Panc1 (cell line): ENCODE measurements at regions not wholly inside any gene's neighbourhood (a gene's known extent, or its start where the extent isn't known, plus 50 kb on each side); places are given as distances from the start of the nearest gene placed in this dataset.
"Not testable (repeated sequence)": the region's sequence is repeated elsewhere in the genome, so short reads cannot be mapped to it uniquely, and the experiment has no call there.

Experiments
- ATAC-seq: fragments of 200-7000 bp; cut with Tn5 transposase; 2 replicates; pipeline ENCODE4 v1.9.1; 2020; ENCODE audit warnings: mild to moderate bottlenecking, moderate library complexity
- BruUV-seq: library from RNA; stranded (reverse); fragments of 400-500 nt; replicated peaks from 2 replicates; lab custom pipeline; 2021; lab: Mats Ljungman, UMichigan
- CTCF ChIA-PET: fragments of 300-600 bp; sonication (Branson Sonifier 250); formaldehyde crosslinking; loops from one replicate; lab custom pipeline; 2022; ENCODE audit warnings: antibody characterized with exemption; lab: Charles Lee
- POLR2A ChIA-PET: fragments of 300-600 bp; sonication (Branson Sonifier 250); formaldehyde crosslinking; loops from one replicate; lab custom pipeline; 2022; ENCODE audit warnings: antibody characterized with exemption; lab: Charles Lee
- DNase-seq: peaks from one replicate; pipeline ENCODE4 v3.0.0-alpha.2; 2010; ENCODE audit warnings: low read depth, low spot score
- H3K27ac ChIP-seq: 2 replicates; pipeline ENCODE4 v1.5.1; 2011; ENCODE audit warnings: mild to moderate bottlenecking, low read length, inconsistent platforms
- H3K27me3 ChIP-seq: fragments of 200-500 bp; sonication (Bioruptor generic); 2 replicates; pipeline ENCODE4 v1.6.0; 2014; ENCODE audit warnings: low read length, inconsistent platforms; ENCODE audit not compliant: control insufficient read depth, insufficient read depth
- H3K36me3 ChIP-seq: fragments of 200-500 bp; sonication (Bioruptor generic); 2 replicates; pipeline ENCODE4 v1.5.1; 2014; ENCODE audit warnings: inconsistent platforms, mild to moderate bottlenecking, low read length, moderate library complexity; ENCODE audit not compliant: control insufficient read depth, insufficient read depth
- H3K4me1 ChIP-seq: 2 replicates; pipeline ENCODE4 v1.5.1; 2011; ENCODE audit warnings: inconsistent platforms, mild to moderate bottlenecking, low read length, moderate library complexity; ENCODE audit not compliant: control insufficient read depth, insufficient read depth
- H3K4me3 ChIP-seq, 2 experiments: 2 replicates each; pipeline ENCODE4 v1.5.1; 2011 to 2012; ENCODE audit warnings: low read depth in 2 of 2, low read length in 2 of 2, mild to moderate bottlenecking in 2 of 2, inconsistent platforms in 1 of 2, moderate library complexity in 1 of 2
- H3K9me3 ChIP-seq: fragments of 200-500 bp; sonication (Bioruptor generic); 2 replicates; pipeline ENCODE4 v1.5.1; 2014; ENCODE audit warnings: low read depth, mild to moderate bottlenecking, inconsistent platforms, low read length, moderate library complexity; ENCODE audit not compliant: control insufficient read depth, insufficient read depth
- CTCF ChIP-seq: fragments of 450-650 bp; IDR thresholded peaks from 2 replicates; pipeline ENCODE4 v1.5.1; 2017; ENCODE audit warnings: mild to moderate bottlenecking
- POLR2AphosphoS5 ChIP-seq: IDR thresholded peaks from 2 replicates; pipeline ENCODE4 v1.6.1; 2012; ENCODE audit warnings: mild to moderate bottlenecking, low read depth, low read length, moderate library complexity
- REST ChIP-seq, 2 experiments: IDR thresholded peaks; 2 replicates each; pipeline ENCODE4 v1.6.1; 2011 to 2012; ENCODE audit warnings: low read depth in 2 of 2, control low read depth in 1 of 2, low read length in 1 of 2, mild to moderate bottlenecking in 1 of 2, moderate library complexity in 1 of 2; ENCODE audit not compliant: insufficient read depth in 1 of 2
- SIN3A ChIP-seq: IDR thresholded peaks from 2 replicates; pipeline ENCODE4 v1.6.1; 2012; ENCODE audit warnings: low read depth, mild to moderate bottlenecking, low read length, moderate library complexity, borderline replicate concordance; ENCODE audit not compliant: insufficient read depth
- TCF7L2 ChIP-seq: IDR thresholded peaks from 2 replicates; pipeline ENCODE4 v1.6.1; 2011; ENCODE audit warnings: mild to moderate bottlenecking, low read depth, low read length, inconsistent platforms
- in situ Hi-C: cut with HindIII; loops from 2 replicates; pipeline ENCODE4 v1.10.0; 2016; ENCODE audit warnings: low sequenced_read_pairs, low pct_unique_long_range_greater_than_20kb
- intact Hi-C: fragments of 100-400 bp; cut with micrococcal nuclease; formaldehyde crosslinking; loops from one replicate; pipeline ENCODE4 v1.10.0; 2022; ENCODE audit not compliant: unreplicated experiment

- no peak for DNase-seq
- POLR2A ChIA-PET: no interaction called here
- TF ChIP-seq CTCF: no peak
- no peak for TF ChIP-seq SIN3A
- no peak for TF ChIP-seq REST (IDR thresholded peaks at IDR 0.05; ENCODE audit: insufficient read depth in 1 of 2, low read depth in 2 of 2, low read length in 1 of 2)
- TF ChIP-seq TCF7L2: no peak
- no peak for TF ChIP-seq POLR2AphosphoS5
- CTCF ChIA-PET: no interaction called here
- Histone ChIP-seq H3K36me3 (no peaks in the 10 kb centered on the region), H3K27ac (no peak overlapping the region), H3K27me3 (no peaks in the 10 kb centered on the region), H3K4me3 (no peak overlapping the region), H3K9me3 (no peaks in the 10 kb centered on the region), H3K4me1 (no peaks in the 10 kb centered on the region)
- in situ Hi-C loops (no loop called here), intact Hi-C loops (no loop called here)
- ATAC-seq: no peak
- no TSS peak for BruUV-seq
Measured at GRCh38 chr5:118069452-118069851, 918.9 kb downstream of the DTWD2 start.

- H3K27me3 ChIP-seq: no peaks in the 10 kb centered on the region
- no peaks in the 10 kb centered on the region for H3K9me3 ChIP-seq
- POLR2A ChIA-PET: no interaction called here
- CTCF ChIA-PET: no interaction called here
- no peak overlapping the region for H3K4me3 ChIP-seq
- no peak overlapping the region for H3K27ac ChIP-seq
- BruUV-seq: no TSS peak
- H3K36me3 ChIP-seq: no peaks in the 10 kb centered on the region
- ATAC-seq (no peak), DNase-seq (no peak)
- no peak for TF ChIP-seq TCF7L2
- TF ChIP-seq SIN3A: no peak
- TF ChIP-seq REST (IDR thresholded peaks at IDR 0.05; ENCODE audit: insufficient read depth in 1 of 2, low read depth in 2 of 2, low read length in 1 of 2): no peak
- no peak for TF ChIP-seq POLR2AphosphoS5
- TF ChIP-seq CTCF: no peak
- intact Hi-C loops (no loop called here), in situ Hi-C loops (no loop called here)
- no peaks in the 10 kb centered on the region for H3K4me1 ChIP-seq
Measured at GRCh38 chr5:118068886-118069285, 919.5 kb downstream of the DTWD2 start.

GRCh38 chr5:118063836-118064235, 924.5 kb downstream of the DTWD2 start:
- CTCF ChIA-PET, BruUV-seq: not testable (repeated sequence)

More at GRCh38 chr5:118063836-118064235, 924.5 kb downstream of the DTWD2 start:
- DNase-seq, POLR2A ChIA-PET, intact Hi-C loops, H3K4me3 ChIP-seq, ATAC-seq, H3K27me3 ChIP-seq, H3K9me3 ChIP-seq, in situ Hi-C loops, H3K36me3 ChIP-seq, H3K27ac ChIP-seq, H3K4me1 ChIP-seq: not testable (repeated sequence)
